Neuronal stem cell (in vitro differentiated cells): ENCODE measurements at regions not wholly inside any gene's neighbourhood (a gene's known extent, or its start where the extent isn't known, plus 50 kb on each side); places are given as distances from the start of the nearest gene placed in this dataset.

Source experiments
- DNase-seq: peaks from one replicate; pipeline ENCODE4 v3.0.0-alpha.2; 2013; ENCODE audit warnings: low spot score
- H2AFZ ChIP-seq: one replicate; pipeline ENCODE4 v1.6.1; 2013; ENCODE audit warnings: mild to moderate bottlenecking, low read length, inconsistent platforms
- H2AK5ac ChIP-seq: 2 replicates; pipeline ENCODE4 v1.6.1; 2013; ENCODE audit warnings: low read depth, mild to moderate bottlenecking, inconsistent platforms, low read length, moderate library complexity, mixed read lengths
- H2BK120ac ChIP-seq: 2 replicates; pipeline ENCODE4 v1.6.1; 2013; ENCODE audit warnings: low read depth, mild to moderate bottlenecking, inconsistent platforms, low read length, moderate library complexity, mixed read lengths
- H2BK12ac ChIP-seq: one replicate; pipeline ENCODE4 v1.6.1; 2013; ENCODE audit warnings: low read length, inconsistent platforms
- H2BK15ac ChIP-seq: 2 replicates; pipeline ENCODE4 v1.6.1; 2013; ENCODE audit warnings: mild to moderate bottlenecking, low read length, inconsistent platforms, mixed read lengths
- H2BK5ac ChIP-seq: one replicate; pipeline ENCODE4 v1.6.1; 2013; ENCODE audit warnings: inconsistent platforms, mild to moderate bottlenecking, low read length, moderate library complexity
- H3K14ac ChIP-seq: one replicate; pipeline ENCODE4 v1.6.1; 2013; ENCODE audit warnings: low read length, inconsistent platforms
- H3K18ac ChIP-seq: 2 replicates; pipeline ENCODE4 v1.6.1; 2013; ENCODE audit warnings: low read length, inconsistent platforms
- H3K23ac ChIP-seq: 2 replicates; pipeline ENCODE4 v1.6.1; 2013; ENCODE audit warnings: low read depth, mild to moderate bottlenecking, mixed read lengths, low read length, inconsistent platforms; ENCODE audit not compliant: poor library complexity
- H3K27ac ChIP-seq: replicated peaks from 3 replicates; pipeline ENCODE4 v1.5.1; 2013; ENCODE audit warnings: low read length, inconsistent platforms
- H3K27me3 ChIP-seq, 3 experiments: 2 replicates each; pipeline ENCODE4 v1.6.1; 2013; ENCODE audit warnings: low read length in 3 of 3, mild to moderate bottlenecking in 2 of 3, inconsistent platforms in 1 of 3, low read depth in 1 of 3, mixed read lengths in 1 of 3, moderate library complexity in 1 of 3; ENCODE audit not compliant: control insufficient read depth in 3 of 3, insufficient read depth in 3 of 3
- H3K36me3 ChIP-seq, 2 donors: replicated peaks in 1 of 2; 2 replicates each; pipeline ENCODE4 v1.6.1; 2013; ENCODE audit warnings: low read length in 2 of 2; ENCODE audit not compliant: control insufficient read depth in 2 of 2, insufficient read depth in 2 of 2
- H3K4ac ChIP-seq: 2 replicates; pipeline ENCODE4 v1.6.1; 2013; ENCODE audit warnings: inconsistent platforms, mild to moderate bottlenecking, low read length, moderate library complexity
- H3K4me1 ChIP-seq, 2 donors: 1 replicate in 1 of 2; 2 replicates in 1 of 2; pipeline ENCODE4 v1.6.1; 2013; ENCODE audit warnings: low read length in 2 of 2, low read depth in 1 of 2; ENCODE audit not compliant: control insufficient read depth in 2 of 2, insufficient read depth in 1 of 2
- H3K4me2 ChIP-seq: one replicate; pipeline ENCODE4 v1.6.1; 2013; ENCODE audit warnings: mild to moderate bottlenecking, low read length, inconsistent platforms; ENCODE audit not compliant: insufficient read depth, poor library complexity, severe bottlenecking
- H3K4me3 ChIP-seq, 2 donors: 2 replicates each; pipeline ENCODE4 v1.5.1; 2013; ENCODE audit warnings: low read length in 2 of 2, mild to moderate bottlenecking in 2 of 2, inconsistent platforms in 1 of 2, moderate library complexity in 1 of 2
- H3K79me1 ChIP-seq: one replicate; pipeline ENCODE4 v1.6.1; 2013; ENCODE audit warnings: low read depth, mild to moderate bottlenecking, inconsistent platforms, low read length, moderate library complexity
- H3K9ac ChIP-seq: one replicate; pipeline ENCODE4 v1.6.1; 2013; ENCODE audit warnings: mild to moderate bottlenecking, low read depth, low read length, inconsistent platforms; ENCODE audit not compliant: poor library complexity
- H3K9me3 ChIP-seq, 2 donors: replicated peaks in 1 of 2; 2 replicates each; pipeline versions ENCODE3 to v1.6.1; 2013; ENCODE audit warnings: low read length in 2 of 2, mild to moderate bottlenecking in 2 of 2, inconsistent platforms in 1 of 2, low read depth in 1 of 2, mixed read lengths in 1 of 2, moderate library complexity in 1 of 2; ENCODE audit not compliant: control insufficient read depth in 2 of 2, insufficient read depth in 1 of 2
- H4K8ac ChIP-seq: one replicate; pipeline ENCODE4 v1.6.1; 2013; ENCODE audit warnings: low read depth, mild to moderate bottlenecking, inconsistent platforms, low read length, moderate library complexity
- H4K91ac ChIP-seq: one replicate; pipeline ENCODE4 v1.6.1; 2013; ENCODE audit warnings: low read length, low read depth, mild to moderate bottlenecking, inconsistent platforms; ENCODE audit not compliant: poor library complexity
- WGBS, 2 donors: extraction: QIAGEN DNeasy Blood & Tissue Kit; methylation state at CpG; one replicate each; pipeline ENCODE4 v1.1.7; 2013; ENCODE audit warnings: missing lambda C conversion rate in 2 of 2, mixed read lengths in 1 of 2; ENCODE audit not compliant: insufficient read length in 2 of 2, insufficient replicate concordance in 1 of 2; ENCODE audit errors: extremely low coverage in 2 of 2; 5-methylcytosine and 5-hydroxymethylcytosine counted together

DNA sequence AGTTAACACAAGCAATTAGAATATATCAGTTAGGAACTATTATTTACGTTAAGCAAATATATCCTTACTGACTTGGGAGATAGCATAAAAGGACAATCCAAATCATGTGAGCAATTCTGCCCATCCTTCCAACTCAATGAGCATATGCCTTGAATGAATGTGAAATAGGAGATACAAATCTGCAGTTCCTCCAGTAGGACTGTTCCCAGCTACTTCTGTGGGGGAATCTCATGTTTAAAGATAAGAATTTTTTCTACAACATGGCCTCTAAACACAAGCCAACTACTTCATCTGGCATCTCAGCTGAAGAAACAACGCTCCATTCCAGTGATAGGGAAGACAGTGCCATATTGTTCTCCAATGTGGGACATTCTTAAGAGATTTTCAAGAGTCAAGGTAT lies 110.7 kb upstream of the NIPBL start:
- Histone ChIP-seq H4K8ac (no peak overlapping the region), H3K14ac (no peak overlapping the region), H2BK15ac (no peak overlapping the region), H3K4ac (no peak overlapping the region), H3K27ac (no peak overlapping the region), H3K36me3 (no peaks in the 10 kb centered on the region), H2BK12ac (no peak overlapping the region), H2BK120ac (no peak overlapping the region), H3K18ac (no peak overlapping the region), H3K4me2 (no peak overlapping the region), H2AFZ (no peak overlapping the region), H3K79me1 (no peaks in the 10 kb centered on the region), H3K9me3 (no peaks in the 10 kb centered on the region), H3K27me3 (no peaks in the 10 kb centered on the region), H2AK5ac (no peak overlapping the region), H3K4me1 (no peaks in the 10 kb centered on the region), H4K91ac (no peak overlapping the region), H3K23ac (no peak overlapping the region), H3K4me3 (no peak overlapping the region), H2BK5ac (no peak overlapping the region), H3K9ac (no peak overlapping the region)
- DNase-seq = no peak
- WGBS, 2 donors = no CpG with 5 or more reads among the region's 2 CpGs

GRCh38 chr5:36766981-36767380 lies 109.6 kb upstream of the NIPBL start:
- Histone ChIP-seq H3K18ac (no peak overlapping the region), H2AK5ac (no peak overlapping the region), H3K4ac (no peak overlapping the region), H3K4me2 (no peak overlapping the region), H3K9ac (no peak overlapping the region), H3K27me3 (no peaks in the 10 kb centered on the region), H3K9me3 (no peaks in the 10 kb centered on the region), H3K4me1 (no peaks in the 10 kb centered on the region), H2BK5ac (no peak overlapping the region), H3K23ac (no peak overlapping the region), H2BK12ac (no peak overlapping the region), H3K36me3 (no peaks in the 10 kb centered on the region), H4K8ac (no peak overlapping the region), H2BK15ac (no peak overlapping the region), H2AFZ (no peak overlapping the region), H3K4me3 (no peak overlapping the region), H2BK120ac (no peak overlapping the region), H3K79me1 (no peaks in the 10 kb centered on the region), H4K91ac (no peak overlapping the region), H3K14ac (no peak overlapping the region), H3K27ac (no peak overlapping the region)
- DNase-seq = no peak
- WGBS, 2 donors = no CpG with 5 or more reads among the region's 1 CpG

DNA sequence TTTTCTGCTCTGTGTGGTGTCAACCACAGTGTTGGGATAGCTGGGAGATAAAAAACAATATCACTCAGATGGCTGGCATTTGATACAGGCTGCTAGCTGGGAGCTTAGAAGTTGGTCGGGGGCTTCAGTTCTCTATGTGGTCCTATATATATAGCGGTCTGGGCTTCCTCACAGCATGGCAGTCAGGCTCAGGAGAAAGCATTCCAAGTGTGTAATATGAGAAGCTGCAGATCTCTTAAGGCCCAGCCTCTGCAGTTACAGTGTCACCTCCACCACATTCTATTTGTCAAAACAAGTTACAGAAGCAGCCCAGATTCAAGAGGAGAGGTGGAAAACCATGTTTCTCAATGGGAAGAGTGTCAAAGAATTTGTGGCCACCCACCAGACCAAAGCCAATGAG lies 108.1 kb upstream of the NIPBL start:
- no peak overlapping the region for H3K18ac ChIP-seq
- H4K8ac ChIP-seq = no peak overlapping the region
- H3K27me3 ChIP-seq = no peaks in the 10 kb centered on the region
- H3K14ac ChIP-seq = no peak overlapping the region
- H2AK5ac ChIP-seq = no peak overlapping the region
- no peaks in the 10 kb centered on the region for H3K9me3 ChIP-seq
- H3K9ac ChIP-seq = no peak overlapping the region
- H2BK120ac ChIP-seq = no peak overlapping the region
- H2BK5ac ChIP-seq = no peak overlapping the region
- no peaks in the 10 kb centered on the region for H3K79me1 ChIP-seq
- H3K36me3 ChIP-seq = no peaks in the 10 kb centered on the region
- no peaks in the 10 kb centered on the region for H3K4me1 ChIP-seq
- no peak overlapping the region for H2AFZ ChIP-seq
- WGBS, 2 donors = no CpG with 5 or more reads among the region's 2 CpGs
- H3K27ac ChIP-seq = no peak overlapping the region
- no peak overlapping the region for H4K91ac ChIP-seq
- H3K23ac ChIP-seq = no peak overlapping the region
- no peak overlapping the region for H3K4ac ChIP-seq
- no peak overlapping the region for H2BK15ac ChIP-seq
- H2BK12ac ChIP-seq = no peak overlapping the region
- H3K4me2 ChIP-seq = no peak overlapping the region
- no peak overlapping the region for H3K4me3 ChIP-seq
- no peak for DNase-seq

GRCh38 chr5:36769129-36769770 lies 107.3 kb upstream of the NIPBL start:
- no peak overlapping the region for H4K8ac ChIP-seq
- no peak overlapping the region for H2BK15ac ChIP-seq

More at GRCh38 chr5:36769129-36769770, 107.3 kb upstream of the NIPBL start:
- Histone ChIP-seq H3K27me3 (no peaks in the 10 kb centered on the region), H2AFZ (no peak overlapping the region), H3K23ac (no peak overlapping the region), H3K9me3 (no peaks in the 10 kb centered on the region), H3K14ac (no peak overlapping the region), H3K18ac (no peak overlapping the region), H3K9ac (no peak overlapping the region), H2BK12ac (no peak overlapping the region), H3K79me1 (no peaks in the 10 kb centered on the region), H2BK5ac (no peak overlapping the region), H3K4me2 (no peak overlapping the region), H2AK5ac (no peak overlapping the region), H3K4me1 (no peaks in the 10 kb centered on the region), H2BK120ac (no peak overlapping the region), H3K4me3 (no peak overlapping the region), H3K4ac (no peak overlapping the region), H4K91ac (no peak overlapping the region), H3K27ac (no peak overlapping the region), H3K36me3 (no peaks in the 10 kb centered on the region)
- WGBS, 2 donors = no CpG with 5 or more reads among the region's 2 CpGs
- no peak for DNase-seq
